NCI-H2227 (cell line): ENCODE measurements at regions not wholly inside any gene's neighbourhood (a gene's known extent, or its start where the extent isn't known, plus 50 kb on each side); places are given as distances from the start of the nearest gene placed in this dataset.
"Not testable (repeated sequence)": the region's sequence is repeated elsewhere in the genome, so short reads cannot be mapped to it uniquely, and the experiment has no call there.

ENCODE experiments used
- DNase-seq: peaks from one replicate; lab custom pipeline; 2025; ENCODE audit not compliant: unreplicated experiment; lab: John Stamatoyannopoulos, UW

DNA sequence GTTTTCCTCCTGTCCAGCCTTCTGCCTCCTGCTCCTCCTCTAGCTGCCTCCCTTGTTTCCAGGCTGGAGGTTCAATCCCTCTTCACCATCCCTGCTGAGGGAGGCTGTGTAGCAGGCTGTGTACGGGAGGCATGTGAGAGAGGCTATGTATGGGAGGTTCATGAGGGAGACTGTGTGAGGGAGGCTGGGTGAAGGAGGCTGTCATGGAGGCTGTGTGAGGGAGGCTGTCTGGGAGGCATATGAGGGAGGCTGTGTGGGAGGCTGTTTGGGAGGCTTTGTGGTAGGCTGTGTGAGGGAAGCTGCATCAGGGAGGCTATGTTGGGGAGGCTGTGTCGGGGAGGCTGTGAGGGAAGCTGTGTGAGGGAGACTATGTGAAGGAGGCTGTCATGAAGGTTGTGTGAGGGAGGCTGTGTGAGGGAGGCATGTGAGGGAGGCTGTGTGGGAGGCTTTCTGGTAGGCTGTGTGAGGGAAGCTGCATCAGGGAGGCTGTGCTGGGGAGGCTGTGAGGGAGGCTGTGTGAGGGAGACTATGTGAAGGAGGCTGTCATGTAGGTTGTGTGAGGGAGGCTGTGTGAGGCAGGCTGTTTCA, 123.7 kb upstream of the RNF32 start:
- DNase-seq: no peak

DNA sequence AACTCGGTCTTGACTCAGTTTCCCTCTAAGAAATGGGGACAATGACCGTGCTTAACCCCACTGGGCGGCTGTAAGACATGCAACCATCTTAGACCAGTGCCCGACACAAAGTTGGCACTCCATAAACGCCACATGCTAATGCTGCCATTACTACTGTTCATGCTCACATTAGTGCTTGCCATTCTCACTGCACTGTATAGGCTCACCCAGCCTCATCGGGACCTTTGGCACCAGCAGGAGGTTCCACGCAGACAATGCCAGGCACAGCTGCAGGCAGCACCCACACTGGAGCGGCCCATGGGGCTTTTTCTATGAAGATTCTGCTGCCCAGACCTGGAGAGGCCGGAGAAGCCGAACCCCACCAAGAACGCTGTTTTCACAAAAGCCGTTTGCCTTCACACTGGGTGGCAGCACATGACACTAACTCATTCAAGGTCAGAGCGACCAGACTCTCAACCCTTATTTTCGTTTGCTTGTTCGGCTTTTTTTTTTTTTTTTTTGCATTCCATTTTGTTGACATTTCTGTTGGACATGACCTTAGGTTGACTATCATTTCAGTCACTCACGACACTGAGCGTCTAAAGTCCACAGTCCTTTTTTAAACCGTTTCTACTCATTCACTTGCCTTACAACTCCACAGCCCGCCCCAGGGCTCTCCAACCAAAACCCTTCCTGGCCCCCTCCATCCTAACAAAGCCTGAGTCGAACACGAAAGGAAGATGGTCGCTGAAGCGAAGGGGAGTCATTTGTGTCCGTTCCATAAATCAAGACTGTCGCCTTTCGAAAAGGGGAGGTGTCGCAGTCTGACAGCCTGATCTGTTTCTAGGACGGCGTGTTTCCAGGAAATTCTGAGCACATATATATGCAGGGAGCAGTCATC, 124.4 kb upstream of the RNF32 start:
- peak; percentile 18 for DNase-seq

DNA sequence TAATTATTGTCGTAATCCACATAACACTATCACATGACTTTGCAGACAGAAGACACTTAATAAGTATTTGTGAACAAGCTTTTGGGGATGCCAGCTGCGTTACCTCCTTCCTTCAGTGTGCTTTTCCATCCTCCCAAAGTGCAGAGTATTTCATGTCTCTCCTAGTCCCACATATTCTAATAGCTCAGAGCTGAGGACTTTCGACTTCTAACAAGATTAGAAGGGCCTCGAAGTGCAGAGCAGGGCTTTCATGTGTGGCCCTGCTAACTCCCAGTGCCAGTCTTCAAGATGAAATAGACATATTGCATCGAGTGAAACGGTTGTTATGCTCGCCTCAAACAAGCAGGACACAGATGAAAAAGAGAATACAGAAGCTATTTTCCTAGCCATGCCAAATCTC, 125.7 kb upstream of the RNF32 start:
- no peak for DNase-seq

DNA sequence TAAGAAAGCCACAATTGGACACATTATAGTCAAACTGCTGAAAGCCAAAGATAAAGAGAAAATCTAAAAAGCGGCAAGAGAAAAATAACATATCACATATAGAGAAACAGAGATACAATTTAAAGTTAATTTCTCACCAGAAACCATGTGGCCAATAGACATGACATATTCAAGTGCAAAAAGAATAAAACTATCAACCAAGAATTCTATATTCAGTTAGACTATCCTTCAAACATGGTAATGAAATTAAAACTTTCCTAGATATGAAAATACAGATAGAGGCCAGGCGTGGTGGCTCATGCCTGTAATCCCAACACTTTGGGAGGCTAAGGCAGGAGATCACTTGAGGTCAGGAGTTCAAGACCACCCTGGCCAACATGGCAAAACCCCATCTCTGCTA, 129.1 kb upstream of the RNF32 start:
- DNase-seq: no peak

DNA sequence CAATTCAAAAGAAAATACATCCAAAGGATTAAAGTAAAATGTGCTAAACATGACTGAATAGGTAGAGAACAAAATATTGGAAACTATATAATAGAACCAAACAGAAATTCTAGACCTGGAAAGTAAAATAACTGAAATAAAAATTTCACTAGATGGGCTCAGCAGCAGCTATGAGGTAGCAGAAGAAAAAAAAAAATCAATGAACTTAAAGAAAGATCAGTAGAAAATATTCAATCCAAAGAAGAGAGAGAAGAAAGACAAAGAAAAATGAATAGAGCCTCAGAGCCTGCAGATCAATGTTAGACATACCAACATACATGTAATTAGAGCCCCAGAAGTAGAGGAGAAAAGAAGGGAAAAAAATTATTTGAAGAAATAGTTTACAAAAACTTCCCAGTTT, 129.6 kb upstream of the RNF32 start:
- DNase-seq: no peak

DNA sequence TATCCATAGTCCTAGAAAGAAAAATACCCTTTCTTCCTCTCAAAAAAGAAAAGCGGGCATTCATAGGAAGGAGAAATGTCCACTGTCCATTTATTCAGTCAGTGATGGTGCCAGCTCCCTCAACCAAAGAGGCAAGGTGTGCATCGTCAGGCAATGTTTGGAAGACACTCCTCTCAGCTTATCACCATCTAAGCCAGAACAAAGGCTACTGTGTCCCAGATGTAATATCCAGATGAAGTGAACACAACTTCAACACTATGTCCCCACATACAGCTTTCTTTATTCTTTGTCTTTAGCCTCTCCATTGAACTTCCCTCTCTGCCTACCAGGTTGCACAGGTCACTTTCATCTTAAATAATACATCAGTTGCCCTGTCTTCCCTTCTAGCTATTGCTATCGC, 131.4 kb upstream of the RNF32 start:
- no peak for DNase-seq

DNA sequence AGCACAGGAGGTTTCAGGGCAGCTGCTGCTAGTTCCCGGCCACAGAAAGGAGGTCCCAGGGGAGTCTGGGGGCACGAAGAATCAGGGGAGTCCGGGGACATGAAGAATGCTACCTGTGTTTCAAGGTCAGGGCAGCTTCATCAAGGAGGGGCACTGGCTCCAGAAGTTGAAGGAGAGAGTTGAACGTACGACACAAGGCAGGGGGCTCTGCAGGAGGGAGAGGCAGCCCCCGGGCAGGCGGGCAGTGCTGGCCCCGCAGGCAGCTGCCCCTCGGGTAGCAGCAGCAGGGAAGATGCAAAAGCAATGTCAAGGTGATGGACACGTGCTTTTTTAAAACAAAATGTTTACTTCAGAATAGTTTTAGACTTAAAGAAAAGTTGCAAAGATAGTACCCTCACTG, 134.7 kb upstream of the RNF32 start:
- DNase-seq: no peak

DNA sequence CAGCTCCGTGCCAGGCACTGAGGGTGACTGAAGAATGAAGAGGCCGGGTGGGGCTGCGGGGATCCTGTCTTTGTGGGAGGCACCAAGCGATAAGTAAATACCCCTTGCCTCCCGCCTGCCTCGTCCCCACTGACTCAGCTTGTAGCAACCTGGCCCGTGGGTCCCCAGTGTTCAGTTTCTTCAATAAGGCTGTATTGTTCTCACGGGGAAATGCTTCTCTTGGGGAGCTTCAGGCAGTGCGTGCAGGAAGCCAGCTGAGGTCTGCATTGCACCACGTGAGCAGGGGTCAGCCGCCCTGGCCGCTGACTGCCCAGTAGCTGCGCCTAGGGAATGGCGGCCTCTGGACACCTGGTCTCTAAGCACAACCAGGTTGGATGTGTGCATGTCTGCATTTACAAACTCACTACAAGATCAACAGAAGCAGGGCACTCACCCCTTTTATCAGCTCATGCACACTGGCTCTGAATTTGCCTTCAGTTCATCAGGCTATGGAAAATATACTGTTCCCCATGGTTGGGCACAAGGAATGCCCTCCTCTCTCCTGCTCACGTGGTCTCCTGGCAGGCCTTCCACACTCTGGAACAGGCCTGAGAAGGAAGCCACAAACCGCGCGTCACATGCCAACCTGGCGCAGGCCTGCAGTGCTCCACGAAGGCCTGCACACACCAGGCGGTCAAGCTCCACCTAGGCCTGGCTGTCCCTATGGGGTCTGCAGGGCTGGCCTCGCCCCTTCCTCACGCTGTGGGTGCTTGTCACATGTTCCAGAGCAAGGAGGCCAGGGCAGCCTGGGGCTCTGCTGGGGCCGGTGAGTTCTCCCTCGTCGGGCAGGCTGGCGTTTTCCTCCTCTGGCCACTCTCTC, 135.7 kb upstream of the RNF32 start:
- DNase-seq: no peak

DNA sequence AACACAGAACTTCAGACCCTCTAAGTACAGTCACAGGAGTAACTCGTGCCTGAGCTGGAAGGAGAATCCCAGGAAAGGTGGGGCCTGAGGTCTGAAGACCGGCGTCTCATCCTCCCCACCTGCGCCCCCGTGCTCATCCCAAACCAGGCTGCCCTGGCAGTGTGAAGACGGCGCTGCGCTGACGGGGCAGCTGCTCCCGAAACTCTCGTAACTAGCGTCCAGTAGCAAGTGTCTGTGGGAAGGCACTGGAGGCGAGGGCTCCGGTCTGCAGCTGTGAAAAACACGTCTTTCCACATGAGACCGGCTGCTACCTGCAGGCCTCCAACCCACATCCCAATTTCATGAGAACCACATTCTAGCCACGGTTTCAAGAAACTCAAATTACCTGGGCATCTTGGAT, 136.6 kb upstream of the RNF32 start:
- no peak for DNase-seq

DNA sequence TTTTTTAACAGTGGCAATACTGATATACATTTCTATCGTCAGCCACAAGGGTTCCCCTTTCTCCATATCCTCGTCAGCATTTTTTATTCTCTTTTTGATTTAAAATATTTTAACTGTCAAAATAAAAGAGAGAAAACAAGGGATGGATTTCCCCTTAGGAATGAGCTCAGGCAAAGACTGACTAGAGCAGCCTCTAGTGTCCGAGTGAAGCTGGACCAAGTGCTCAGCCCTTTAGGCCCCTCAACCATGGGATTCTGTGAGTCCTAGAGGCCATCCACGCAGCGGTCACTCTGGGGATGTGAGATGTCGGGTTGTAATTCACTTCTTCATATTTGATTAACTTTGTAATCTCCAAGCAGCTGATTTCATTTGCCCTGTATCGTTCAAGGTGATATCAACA, 137.4 kb upstream of the RNF32 start:
- DNase-seq: no peak

DNA sequence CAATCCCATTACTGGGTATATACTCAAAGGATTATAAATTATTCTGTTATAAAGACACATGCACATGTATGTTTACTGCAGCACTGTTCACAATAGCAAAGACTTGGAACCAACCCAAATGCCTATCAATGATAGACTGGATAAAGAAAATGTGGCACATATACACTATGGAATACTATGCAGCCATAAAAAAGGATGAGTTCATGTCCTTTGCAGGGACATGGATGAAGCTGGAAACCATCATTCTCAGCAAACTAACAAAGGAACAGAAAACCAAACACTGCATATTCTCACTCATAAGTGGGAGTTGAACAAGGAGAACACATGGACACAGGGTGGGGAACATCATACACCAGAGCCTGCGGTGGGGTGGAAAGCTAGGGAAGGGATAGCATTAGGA, 138.8 kb upstream of the RNF32 start:
- not testable (repeated sequence) for DNase-seq

DNA sequence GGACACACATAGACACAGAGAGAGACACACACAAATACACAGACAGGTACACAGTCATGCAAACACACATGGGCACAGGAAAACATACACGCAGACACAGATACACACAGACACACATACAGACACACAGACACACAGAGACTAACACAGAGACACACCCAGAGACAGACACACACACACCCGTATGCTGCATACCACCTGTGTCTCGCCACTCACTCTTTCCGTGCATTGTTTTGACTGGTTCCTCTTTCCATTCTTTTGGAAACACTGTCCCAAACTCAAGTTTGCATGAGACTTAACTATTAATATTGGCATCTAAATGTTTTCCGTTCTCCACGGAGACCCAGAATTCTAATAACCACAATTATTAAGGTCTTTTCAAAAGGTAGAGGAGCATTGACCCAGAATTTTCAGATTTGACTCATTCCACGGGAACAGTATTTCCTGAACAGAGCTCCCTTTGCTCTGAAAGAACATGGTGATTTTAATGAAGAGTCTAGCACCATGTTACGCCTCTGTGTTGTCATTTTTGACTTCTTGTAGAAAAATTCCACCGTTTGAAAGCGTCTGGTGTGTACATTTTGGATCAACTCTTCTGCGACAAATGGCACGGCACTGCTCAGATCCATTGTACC, 141.2 kb upstream of the RNF32 start:
- no peak for DNase-seq

DNA sequence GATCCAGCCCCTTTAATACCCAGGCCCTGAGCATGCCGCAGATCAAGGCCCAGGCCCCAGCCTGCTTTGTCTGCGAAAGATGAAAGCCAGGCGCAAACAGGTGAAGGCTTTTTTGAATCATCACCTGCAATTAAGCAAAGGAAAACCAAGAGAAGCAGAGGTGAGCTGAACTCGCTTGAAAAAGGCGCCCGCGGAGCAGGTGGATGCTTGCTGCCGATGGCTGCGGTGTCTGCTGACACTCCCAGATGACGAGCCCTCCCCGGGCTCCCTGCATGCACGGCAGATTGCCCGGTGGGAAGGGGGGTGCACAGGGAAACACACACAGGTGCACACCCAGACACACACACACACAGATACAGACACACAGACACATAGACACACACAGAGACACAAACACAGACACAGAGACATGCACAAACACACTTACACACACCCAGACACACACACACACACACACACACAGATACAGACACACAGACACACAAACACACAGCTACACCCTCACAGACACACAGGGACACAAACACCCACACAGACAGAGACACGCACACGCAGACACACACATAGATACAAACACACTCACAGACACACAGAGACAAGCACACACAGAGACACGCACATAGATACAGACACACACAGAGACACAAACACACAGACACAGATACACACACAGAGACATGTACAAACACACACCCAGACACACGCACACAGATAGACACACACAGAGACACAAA, 142.6 kb upstream of the RNF32 start:
- no peak for DNase-seq

DNA sequence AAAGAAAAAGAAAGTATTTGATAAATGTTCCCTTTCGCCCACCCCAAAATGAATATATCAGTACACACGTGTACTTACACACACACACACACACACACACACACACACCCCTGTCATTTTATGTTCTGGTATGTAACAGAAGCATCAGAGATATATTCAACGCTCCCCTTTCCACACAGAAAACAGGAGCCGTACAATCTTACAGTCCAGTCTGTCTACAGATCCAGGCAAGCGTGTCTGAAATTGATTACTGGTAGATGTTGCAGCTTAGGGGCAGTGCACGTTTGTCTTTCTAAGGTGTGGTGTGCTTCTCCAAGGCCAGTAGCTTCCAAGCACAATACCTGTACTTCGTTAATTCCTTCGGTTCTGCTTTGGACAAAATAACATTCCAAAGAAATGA, 143.7 kb upstream of the RNF32 start:
- no peak for DNase-seq

DNA sequence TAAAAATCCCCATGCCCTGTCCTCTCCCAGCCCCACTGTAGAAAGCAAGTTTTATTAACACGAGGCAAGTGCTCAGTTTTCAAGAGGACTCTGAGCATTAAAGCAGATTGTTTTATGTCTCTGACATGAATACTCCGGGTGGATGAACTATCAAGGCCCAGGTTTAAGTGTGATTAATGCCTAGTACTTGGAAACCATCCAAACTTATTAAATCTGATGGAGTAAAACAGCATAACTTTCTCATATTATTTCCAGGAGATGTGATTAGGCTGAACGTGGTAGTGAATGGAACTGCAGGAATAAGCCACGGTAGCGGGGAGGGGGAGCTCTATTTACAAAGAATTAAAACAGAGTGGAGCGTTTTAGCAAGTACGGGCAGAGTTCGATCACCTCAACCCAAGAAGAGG, 144.2 kb upstream of the RNF32 start:
- DNase-seq: peak; percentile 18

DNA sequence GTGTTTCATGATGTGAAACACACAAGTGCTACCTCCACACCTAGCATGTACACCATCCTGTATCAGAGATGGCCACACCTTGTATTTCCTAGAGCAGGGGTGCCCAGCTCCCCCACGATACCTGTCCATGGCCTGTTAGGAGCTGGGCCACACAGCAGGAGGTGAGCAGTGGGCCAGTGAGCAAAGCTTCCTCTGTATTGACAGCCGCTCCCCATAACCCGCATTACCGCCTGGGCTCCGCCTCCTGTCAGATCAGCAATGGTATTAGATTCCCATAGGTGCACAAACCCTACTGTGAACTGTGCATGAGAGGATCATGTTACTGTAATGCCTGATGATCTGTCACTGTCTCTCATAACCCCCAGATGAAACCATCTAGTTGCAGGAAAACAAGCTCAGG, 145.6 kb upstream of the RNF32 start:
- DNase-seq: no peak

DNA sequence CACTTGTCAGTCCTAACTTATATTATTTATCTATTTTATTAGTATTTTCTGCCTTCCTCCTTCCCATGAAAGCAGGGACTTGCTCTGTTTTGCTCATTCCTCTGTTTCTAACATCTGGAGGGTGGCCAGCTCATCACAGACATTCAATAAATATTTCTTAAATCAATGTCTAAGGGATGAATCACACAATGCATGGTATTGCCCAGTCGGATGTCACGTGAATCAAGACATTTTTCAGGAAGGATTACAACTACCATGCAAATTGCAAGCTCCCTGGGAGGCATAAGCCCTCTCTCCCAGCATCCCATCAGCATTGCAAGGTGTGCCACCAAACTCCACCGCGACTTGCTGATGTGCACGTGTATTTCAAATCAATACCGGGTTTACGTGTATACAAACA, 146.6 kb upstream of the RNF32 start:
- DNase-seq: no peak

DNA sequence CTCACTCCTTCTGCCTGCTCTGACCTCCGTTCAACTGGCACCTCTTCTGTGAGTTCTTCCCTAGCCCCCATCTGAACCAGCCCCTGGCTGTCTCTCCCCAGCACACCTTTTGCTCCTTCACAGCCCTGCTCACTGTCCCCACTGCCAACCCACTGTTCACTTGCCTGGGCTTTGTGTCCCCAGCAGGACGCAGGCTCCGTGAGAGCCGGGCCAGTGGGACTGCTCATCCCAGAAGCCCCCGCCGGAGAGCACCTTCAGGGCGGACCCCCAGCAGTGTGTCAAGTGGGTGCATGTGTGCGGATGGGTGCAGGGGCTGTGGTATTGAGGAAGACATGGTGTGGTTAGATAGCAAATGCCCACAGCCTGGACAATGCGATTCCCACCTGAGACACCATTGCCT, 148.4 kb upstream of the RNF32 start:
- no peak for DNase-seq

DNA sequence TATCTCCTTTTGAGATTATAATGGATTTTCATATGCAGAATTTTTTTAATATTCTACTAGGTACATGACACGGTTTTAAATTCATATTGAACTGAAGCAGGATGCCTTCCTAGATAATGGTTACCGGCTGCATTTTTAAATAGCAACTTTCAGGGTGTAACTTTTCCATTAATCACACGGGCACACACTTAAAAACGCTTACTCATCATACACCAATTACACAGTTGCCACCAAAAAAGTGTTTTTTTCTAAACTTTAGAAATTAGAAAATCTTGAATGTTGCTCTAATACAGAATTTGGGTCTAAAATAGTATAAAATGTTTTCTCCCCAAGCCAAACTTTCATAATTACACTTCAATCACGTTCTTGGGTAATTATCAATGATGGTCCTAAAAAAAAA, 149.1 kb upstream of the RNF32 start:
- no peak for DNase-seq

DNA sequence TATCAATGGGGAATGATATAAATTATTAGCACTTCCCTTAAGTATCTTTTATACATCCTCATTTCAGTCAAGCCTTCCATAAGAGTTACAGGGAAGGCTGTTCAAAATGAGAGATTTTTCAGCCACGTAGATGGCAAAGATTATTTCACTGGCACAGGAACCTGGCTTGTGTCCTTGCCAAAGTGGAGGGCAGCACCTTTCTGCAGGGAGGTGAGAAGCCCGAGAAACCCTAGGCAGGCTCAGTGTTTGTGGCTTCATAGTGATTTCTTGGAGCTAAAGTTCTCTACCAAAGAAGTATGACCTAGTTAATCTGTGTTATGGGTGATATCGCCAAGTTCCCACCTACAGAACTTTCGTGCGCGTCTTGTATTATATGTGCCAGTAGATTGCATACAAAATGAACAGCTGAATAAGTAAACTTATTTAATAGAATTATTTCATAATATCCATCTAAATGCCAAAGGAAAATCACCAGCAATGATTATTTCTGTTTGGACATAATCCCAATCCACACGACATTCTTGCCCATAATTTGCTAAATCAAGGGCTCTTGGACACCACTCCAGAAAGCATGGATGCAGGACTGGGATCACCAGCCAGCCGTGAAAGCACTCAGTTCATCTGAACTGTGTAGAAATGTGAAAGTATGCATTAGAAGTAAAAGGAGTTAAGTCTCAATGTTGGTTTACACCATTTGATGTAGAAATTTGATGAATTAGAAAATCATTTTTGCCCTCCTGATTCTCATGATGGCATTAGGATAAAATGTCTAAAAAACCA, 150.4 kb upstream of the RNF32 start:
- no peak for DNase-seq
